SK-N-MC (cell line): ENCODE measurements at regions not wholly inside any gene's neighbourhood (a gene's known extent, or its start where the extent isn't known, plus 50 kb on each side); places are given as distances from the start of the nearest gene placed in this dataset.

Source experiments
- DNase-seq: peaks from one replicate; pipeline ENCODE4 v3.0.0-alpha.2; 2011; ENCODE audit warnings: low read depth, low spot score
- H3K27ac ChIP-seq: fragments of 200-600 bp; sonication (generic); 2 replicates; pipeline ENCODE4 v1.5.1; 2016; ENCODE audit warnings: mixed run types
- H3K36me3 ChIP-seq: fragments of 200-600 bp; sonication (generic); 2 replicates; pipeline ENCODE4 v1.6.1; 2017; ENCODE audit warnings: antibody characterized with exemption, low read length, mixed read lengths; ENCODE audit not compliant: insufficient read depth
- H3K4me3 ChIP-seq: fragments of 200-600 bp; sonication (generic); 2 replicates; pipeline ENCODE4 v1.5.1; 2016
- H3K9ac ChIP-seq: fragments of 200-600 bp; sonication (generic); 2 replicates; pipeline ENCODE4 v1.8.0; 2017; ENCODE audit warnings: mixed run types, mixed read lengths; ENCODE audit not compliant: insufficient read length
- H3K9me3 ChIP-seq: fragments of 200-600 bp; sonication (generic); 2 replicates; pipeline ENCODE4 v1.6.1; 2017; ENCODE audit warnings: low read depth, mild to moderate bottlenecking, antibody characterized with exemption, low read length, moderate library complexity, mixed read lengths
- EZH2 ChIP-seq: fragments of 200-600 bp; sonication (generic); IDR thresholded peaks from one replicate; pipeline ENCODE4 v1.6.1; 2017; ENCODE audit warnings: antibody characterized with exemption
- FOXP2 ChIP-seq: optimal IDR thresholded peaks from 2 replicates; pipeline ENCODE3; 2011; ENCODE audit warnings: mild to moderate bottlenecking, moderate library complexity; ENCODE audit not compliant: insufficient read depth; ENCODE audit errors: extremely low read length, control extremely low read depth
- POLR2AphosphoS5 ChIP-seq: IDR thresholded peaks from 2 replicates; pipeline ENCODE4 v1.6.1; 2012; ENCODE audit warnings: mild to moderate bottlenecking, low read depth, low read length, borderline replicate concordance

DNA sequence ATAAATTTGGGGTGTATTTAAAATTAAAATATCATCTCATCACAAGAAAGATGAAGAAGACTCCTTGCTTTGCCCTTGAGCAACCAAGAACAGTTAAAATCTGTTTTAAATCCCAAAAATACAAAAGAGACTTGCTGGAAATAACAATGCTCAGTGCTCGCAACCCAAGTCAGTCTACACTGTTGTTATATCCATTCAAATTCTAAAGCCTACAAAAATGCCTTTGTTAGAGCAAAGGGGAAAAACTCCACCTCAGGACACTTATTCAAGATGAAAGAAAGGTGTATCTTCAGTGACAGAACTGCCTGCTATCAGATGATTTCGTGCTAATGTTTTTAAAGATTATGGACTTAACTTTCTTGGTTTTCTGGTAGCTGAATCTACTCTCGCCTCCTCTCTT is 111.9 kb upstream of the TANK start:
- no peaks in the 10 kb centered on the region for H3K9me3 ChIP-seq
- TF ChIP-seq POLR2AphosphoS5, result no peak
- TF ChIP-seq EZH2, result no peak
- no peak for TF ChIP-seq FOXP2
- DNase-seq, result no peak
- H3K4me3 ChIP-seq, result no peak overlapping the region
- H3K9ac ChIP-seq, result no peak overlapping the region
- H3K27ac ChIP-seq, result no peak overlapping the region
- no peaks in the 10 kb centered on the region for H3K36me3 ChIP-seq

DNA sequence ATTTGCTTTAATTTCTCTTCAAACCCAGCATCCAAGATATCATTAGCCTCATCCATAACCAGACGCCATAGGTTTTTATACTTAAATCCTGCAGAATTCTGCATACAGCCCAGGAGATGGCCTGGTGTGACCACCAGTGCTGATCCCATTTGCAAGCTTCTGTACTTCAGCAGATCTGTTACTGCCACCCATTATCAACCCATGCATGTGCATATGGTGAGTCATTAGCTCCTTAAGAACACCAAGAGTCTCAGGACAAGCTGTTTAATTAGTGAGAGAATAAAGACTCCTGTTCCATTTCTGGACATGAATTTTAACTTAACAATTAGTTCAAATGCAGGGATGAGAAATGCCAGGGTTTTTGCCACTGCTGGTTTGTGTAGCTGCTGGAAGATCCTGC is 110.7 kb upstream of the TANK start:
- Histone ChIP-seq H3K27ac (no peak overlapping the region), H3K9me3 (no peaks in the 10 kb centered on the region), H3K4me3 (no peak overlapping the region), H3K36me3 (no peaks in the 10 kb centered on the region), H3K9ac (no peak overlapping the region)
- TF ChIP-seq EZH2 (no peak), POLR2AphosphoS5 (no peak), FOXP2 (no peak)
- DNase-seq, result no peak

DNA sequence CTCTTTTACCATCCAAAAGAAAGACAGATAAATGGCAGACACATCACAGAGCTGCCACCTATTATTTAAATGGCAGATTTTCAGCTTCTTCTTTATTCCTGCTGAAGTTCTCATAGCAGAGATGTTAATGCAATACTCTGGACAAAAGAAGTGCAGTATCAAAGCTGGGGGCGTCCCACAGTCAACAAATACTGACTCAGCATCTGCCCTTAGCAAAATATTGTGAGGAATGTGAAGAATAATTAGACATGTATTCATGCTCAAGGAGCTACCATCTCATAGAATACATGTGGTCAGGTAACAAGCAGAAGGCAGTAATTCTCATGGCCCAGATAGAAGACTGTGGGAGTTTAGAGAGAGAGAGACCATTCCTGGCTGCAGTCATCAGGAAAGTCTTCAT is 108.0 kb upstream of the TANK start:
- TF ChIP-seq EZH2 (no peak), FOXP2 (no peak), POLR2AphosphoS5 (no peak)

DNA sequence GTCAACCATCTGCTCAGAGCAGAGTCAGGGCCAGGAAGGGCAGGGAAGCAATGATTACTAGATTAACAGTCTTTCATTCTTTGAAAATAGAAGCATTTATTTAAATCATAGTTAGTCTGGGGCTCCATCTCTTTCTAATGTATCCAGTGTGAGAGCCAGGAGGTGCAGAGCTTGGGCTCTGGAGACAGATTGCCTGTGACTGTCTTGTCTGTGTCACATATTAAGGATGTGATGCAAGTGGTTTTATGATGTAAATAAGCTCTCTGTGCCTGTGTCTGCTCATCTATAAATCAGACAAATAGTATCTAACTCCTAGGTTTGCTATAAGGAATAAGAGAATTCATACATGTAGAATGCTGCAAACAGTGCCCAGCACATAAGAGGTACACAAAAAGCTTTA is 104.9 kb upstream of the TANK start:
- no peak overlapping the region for H3K4me3 ChIP-seq
- H3K27ac ChIP-seq, result no peak overlapping the region
- no peaks in the 10 kb centered on the region for H3K9me3 ChIP-seq
- no peak overlapping the region for H3K9ac ChIP-seq
- no peak for DNase-seq
- TF ChIP-seq EZH2, result no peak
- TF ChIP-seq FOXP2, result no peak
- TF ChIP-seq POLR2AphosphoS5, result no peak
- no peaks in the 10 kb centered on the region for H3K36me3 ChIP-seq

More for the DNA sequence above, 108.0 kb upstream of the TANK start:
- Histone ChIP-seq H3K27ac (no peak overlapping the region), H3K4me3 (no peak overlapping the region), H3K9ac (no peak overlapping the region), H3K9me3 (no peaks in the 10 kb centered on the region), H3K36me3 (no peaks in the 10 kb centered on the region)
- no peak for DNase-seq

DNA sequence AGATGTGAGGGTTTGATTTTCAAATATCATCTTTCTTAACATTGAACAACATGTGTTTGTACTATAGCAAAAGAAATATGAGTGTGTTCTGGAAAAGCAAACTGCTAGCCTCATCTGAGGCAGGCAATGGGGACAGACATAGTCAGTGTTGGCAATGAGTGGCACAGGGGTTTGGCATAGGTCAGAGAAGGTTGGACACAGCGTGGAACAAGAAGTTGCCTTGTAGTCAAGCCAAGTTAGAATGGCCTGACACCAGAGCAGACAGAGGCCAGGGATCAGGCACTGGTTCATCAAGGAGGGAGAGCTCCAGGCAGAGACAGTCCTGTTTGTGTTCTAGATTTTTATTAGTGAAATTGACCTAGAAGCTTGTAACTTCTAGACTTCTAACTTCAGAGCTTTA is 100.8 kb upstream of the TANK start:
- no peak overlapping the region for H3K4me3 ChIP-seq

DNA sequence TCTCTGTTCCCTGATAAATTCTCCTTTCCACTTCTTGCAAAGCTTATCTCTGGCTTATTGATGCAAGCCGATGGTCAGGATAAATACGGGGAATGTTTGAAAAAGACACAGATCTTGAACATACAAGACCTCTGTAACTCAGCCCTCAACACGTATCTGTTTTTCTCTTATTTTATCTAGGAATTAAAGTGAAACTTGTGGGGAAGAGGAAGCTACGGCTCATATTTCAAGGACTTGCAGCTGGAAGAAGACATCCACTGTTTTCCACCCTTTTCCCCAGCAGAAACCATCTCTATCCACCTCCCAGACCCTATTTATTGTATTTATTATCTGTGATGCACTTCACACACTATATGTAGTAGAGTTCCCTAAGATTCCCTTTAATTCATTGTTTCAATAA is 98.4 kb upstream of the TANK start:
- H3K9ac ChIP-seq, result no peak overlapping the region
- no peaks in the 10 kb centered on the region for H3K9me3 ChIP-seq
- no peak overlapping the region for H3K27ac ChIP-seq
- no peaks in the 10 kb centered on the region for H3K36me3 ChIP-seq
- DNase-seq, result no peak
- TF ChIP-seq EZH2, result no peak
- no peak for TF ChIP-seq POLR2AphosphoS5
- no peak for TF ChIP-seq FOXP2
- no peak overlapping the region for H3K4me3 ChIP-seq

More for the DNA sequence above, 100.8 kb upstream of the TANK start:
- H3K27ac ChIP-seq, result no peak overlapping the region
- H3K36me3 ChIP-seq, result no peaks in the 10 kb centered on the region
- H3K9ac ChIP-seq, result no peak overlapping the region
- TF ChIP-seq POLR2AphosphoS5, result no peak
- TF ChIP-seq FOXP2, result no peak
- no peak for DNase-seq
- H3K9me3 ChIP-seq, result no peaks in the 10 kb centered on the region

DNA sequence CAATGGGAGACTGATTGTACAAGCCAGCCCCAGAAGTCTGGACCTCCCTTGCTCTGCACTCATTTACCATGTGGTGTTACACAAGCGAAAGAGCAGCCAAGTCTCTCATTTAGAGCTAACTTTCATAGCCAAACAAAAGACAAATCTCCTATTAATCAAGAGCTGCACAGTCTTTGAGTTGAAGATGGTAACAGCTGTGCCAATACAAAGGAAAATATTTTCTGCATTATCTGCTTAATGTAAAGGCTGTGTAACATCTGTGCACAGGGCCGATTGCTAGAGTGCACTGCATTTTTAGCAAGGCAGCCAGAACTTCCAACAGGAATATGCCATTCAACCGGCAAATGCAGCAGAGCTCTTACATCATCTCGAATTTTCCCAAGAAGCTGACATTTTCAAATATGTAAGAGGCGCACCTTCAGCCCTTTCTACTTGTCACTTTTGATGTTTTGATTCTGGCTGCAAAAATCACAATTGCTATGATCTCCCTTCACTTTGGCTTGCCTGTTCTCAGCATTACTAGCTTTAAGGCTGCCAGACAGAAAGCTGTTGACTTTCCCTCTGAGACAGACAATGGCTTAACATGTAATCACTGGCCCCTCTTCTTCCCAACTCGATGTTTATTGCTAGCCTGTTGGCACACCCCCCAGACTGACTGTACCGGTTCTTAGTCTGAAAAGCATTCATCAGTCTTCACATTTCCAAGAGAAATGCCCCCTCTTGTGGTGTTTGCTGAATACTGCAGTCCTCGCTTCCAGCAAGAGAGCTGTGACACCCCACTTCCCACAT is 96.9 kb upstream of the TANK start:
- TF ChIP-seq EZH2 (no peak), FOXP2 (no peak), POLR2AphosphoS5 (no peak)
- Histone ChIP-seq H3K36me3 (no peaks in the 10 kb centered on the region), H3K9ac (no peak overlapping the region), H3K4me3 (no peak overlapping the region), H3K27ac (no peak overlapping the region), H3K9me3 (no peaks in the 10 kb centered on the region)
- DNase-seq, result peak; percentile 47

DNA sequence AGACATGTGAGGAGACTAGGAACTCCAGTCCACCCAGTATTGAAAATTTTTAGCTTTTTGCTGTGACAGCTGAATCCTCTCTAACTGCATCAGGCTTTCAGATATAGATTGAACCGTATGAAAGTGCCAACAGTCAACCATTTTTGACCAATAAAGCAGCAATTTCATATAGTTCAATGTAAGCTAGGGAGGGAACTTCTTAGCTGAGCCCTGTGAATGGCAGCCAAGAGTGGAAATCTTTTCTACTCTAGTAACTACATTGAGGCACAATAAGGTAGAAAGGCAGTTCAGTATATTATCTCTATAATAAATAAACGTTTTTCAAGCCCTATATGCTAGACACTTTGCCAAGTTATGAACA is 96.3 kb upstream of the TANK start:
- no peak for DNase-seq
- Histone ChIP-seq H3K4me3 (no peak overlapping the region), H3K36me3 (no peaks in the 10 kb centered on the region), H3K9me3 (no peaks in the 10 kb centered on the region), H3K27ac (no peak overlapping the region), H3K9ac (no peak overlapping the region)
- no peak for TF ChIP-seq POLR2AphosphoS5
- TF ChIP-seq FOXP2, result no peak
- no peak for TF ChIP-seq EZH2
